Activated CD8-positive, alpha-beta memory T cell treated with anti-CD3 and anti-CD28 coated beads for 24 hours (primary cell): ENCODE measurements at regions not wholly inside any gene's neighbourhood (a gene's known extent, or its start where the extent isn't known, plus 50 kb on each side); places are given as distances from the start of the nearest gene placed in this dataset.
"Not testable (repeated sequence)": the region's sequence is repeated elsewhere in the genome, so short reads cannot be mapped to it uniquely, and the experiment has no call there.

ENCODE experiments used
- DNase-seq: peaks from one replicate; pipeline ENCODE4 v3.0.0-alpha.2; 2020

DNA sequence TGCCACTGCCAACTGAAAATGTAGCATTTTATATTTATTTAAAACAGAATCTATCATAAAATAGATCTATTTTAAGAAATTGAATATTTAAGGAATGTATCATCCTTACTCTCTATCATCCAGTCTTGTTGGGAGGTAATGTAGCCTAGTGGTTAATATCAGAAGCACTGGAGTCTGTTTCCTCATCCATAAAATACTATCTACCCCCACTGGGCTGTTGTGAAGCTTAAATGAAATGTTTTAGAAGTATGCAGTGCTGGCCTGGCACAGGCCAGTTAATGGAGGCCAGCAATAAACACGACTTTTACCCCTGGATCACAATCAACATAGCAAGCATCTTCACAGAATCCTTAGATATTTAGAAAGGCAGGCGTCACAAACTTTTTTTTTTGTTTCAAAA is 188.0 kb downstream of the CAND1 start:
- no peak for DNase-seq

DNA sequence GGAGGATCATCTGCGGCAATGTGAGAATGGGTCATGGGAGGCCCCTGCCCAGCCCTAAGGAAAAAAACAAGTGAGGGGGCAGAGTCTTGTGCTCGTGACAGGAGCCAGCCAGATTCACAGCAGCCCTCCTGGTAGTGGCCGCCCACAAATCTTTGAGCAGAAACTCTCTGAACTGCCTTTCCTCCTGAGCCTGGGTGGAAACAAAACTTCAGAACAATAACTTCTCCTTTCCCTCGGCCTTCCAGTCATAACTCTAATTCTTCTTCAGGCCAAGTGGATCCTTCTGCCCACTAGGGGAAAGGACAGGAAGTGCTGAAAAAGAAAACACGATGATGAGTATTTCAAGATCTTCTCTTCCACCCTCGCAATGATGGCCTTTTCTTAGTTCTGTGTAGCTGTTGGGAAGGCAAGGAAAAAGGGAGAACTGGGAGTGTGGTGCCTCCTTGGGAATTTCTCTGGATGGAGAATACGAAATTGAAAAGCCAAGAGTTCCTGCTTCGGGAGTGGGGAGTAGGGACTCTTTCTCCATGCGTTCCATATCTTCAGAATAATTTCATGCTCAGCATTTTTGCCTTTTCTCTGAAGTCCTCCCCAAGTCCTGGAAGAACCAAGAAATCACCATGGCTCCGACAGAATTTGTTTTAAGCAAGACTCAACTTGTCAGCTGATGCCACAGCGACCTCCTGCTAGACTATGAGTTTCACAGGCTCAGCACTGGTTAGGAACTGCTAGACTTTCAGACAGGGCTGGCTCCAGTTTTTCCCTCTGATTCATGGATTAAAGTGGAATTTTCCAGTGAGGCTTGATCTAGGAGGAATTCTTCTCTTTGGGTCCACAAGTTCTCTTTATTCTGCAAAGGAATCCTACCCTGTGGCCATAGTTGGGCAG is 188.9 kb downstream of the CAND1 start:
- no peak for DNase-seq

DNA sequence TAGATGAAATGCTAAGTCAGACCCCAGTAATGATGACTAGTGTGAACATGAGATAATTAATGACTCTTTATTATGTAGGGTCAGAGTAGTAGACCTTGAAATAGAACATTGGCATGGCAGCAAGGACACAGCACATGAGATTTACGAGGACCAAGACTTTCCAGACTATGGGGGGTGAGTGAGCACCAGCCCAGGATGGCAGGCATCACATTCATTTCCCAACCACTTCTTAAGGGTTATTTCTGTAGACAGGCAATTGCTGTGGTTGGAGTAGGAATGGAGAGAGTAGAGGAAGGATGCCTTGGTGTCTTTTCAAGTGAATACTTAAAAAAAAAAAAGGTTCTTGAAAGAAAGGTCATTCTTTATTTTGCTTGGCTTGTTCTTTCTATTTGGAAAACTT is 189.4 kb upstream of the DYRK2 start:
- DNase-seq, result no peak

DNA sequence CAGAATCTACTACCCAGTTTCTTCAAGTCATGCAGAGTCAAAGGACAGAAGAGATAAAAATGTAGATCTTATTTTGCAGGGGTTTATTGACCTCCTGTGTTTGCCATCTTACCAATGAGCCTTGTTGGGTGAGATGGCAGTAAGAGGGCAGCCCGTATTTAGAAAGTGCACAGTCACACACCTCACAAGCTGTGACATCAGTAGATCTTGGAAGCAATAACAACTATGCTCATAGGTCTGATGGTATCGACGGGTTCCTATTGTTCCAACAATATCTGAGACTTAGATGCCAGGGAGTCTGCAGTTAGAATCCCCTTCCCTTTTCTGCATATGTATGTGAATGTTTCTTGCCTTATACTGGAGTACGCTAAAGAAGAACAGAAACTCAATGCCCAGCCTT is 189.0 kb upstream of the DYRK2 start:
- no peak for DNase-seq

DNA sequence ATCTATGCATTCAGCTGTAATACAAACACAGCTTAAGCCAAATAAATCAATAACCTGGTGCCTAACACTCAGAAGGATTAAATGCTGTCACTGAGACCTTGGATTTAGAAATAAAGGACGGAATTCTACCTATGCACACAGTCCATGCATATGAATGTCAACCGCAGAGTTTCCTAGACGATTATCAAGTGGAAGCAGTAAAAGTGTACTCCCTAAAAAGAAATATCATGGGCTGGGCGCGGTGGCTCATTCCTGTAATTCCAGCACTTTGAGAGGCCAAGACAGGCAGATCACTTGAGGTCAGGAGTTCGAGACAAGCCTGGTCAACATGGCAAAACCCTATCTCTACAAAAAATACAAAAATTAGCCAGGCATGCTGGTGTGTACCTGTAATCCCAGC is 188.2 kb upstream of the DYRK2 start:
- no peak for DNase-seq

DNA sequence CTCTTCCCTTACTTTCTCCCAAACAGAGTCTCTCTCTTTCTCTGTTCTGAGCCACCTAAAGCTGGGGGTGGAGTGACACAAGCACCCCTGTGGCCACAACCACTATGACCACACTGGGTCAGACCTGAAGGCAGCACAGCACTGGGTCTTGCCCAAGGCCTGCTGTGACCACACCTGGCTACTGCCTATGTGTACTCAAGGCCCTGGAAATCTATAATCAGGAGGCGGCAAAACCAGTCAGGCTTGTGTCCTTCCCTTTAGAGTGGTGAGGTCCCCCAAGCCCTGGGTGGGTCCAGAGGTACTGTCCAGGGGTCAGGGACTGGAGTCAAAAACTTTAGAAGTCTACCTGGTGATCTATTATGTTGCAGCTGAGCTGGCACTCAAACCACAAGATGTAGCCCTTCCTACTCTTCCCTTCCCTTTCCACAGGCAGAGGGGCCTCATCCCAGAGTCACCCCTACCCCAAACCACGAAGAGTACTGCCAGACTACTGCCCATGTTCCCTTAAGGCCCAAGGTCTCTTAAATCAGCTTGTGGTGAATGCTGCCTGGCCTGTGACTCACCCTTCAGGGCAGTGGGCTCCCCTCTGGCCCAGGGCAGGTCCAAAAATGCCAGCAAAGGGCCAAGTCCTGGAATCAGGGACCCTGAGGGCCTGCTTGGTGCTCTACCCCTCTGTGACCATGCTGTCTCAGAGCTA is 179.8 kb upstream of the DYRK2 start:
- no peak for DNase-seq

DNA sequence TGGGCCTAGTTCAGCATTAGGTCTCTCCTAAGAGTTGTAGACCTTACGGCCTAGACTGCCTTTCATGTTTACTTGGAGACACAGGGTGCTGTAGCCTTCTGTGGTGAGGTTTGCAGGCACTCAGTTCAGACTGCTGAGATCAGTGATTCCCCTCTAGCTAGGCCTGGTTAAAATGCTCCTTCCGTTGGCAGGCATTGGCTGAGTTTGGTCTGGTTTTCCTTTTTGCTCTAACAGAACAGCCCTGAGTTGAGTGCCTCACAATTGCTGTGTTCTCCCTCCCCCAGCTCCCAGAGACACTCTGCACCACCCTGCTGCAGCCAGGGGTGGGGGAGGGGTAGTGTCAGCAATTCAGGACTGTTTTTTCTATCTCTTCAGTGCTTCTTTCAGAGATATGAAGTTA is 178.9 kb upstream of the DYRK2 start:
- DNase-seq, result no peak

DNA sequence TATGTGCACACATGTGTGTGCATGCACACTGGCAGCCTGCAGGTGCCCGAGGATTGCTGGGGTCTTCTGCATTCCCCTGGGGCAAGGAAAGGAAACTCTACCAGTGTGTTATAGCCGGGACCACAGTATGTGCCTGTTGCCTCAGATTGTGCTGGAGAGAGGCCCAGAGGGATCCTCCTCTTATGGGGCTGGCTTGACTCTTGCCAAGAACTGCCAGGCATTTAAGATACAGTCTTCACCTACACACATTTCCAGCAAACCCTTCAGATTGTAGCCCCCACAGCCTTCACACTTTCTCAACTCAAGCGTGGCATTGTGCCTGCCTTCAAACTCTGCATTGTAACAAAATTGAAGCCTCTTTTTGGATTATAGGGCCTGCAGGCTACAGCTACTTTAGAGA is 176.7 kb upstream of the DYRK2 start:
- no peak for DNase-seq

DNA sequence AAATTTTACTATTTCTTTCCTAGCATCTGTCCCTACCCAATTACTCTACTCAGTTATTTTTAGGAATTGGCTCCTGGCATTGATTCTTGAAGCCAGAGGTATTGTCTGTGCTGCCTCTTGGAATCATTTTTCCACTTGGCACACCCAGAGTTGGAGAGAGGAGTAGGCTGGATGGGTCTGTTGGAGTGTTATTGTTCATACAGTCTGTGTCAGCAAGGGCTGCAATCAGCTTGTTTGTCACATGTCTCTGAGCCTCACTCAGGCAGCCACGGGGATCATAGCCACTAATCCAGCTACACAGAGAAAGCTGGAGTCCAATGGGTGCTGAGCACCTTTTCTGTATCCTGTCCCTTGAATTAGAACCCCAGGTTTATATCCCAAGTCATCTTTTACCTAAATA is 176.0 kb upstream of the DYRK2 start:
- no peak for DNase-seq

DNA sequence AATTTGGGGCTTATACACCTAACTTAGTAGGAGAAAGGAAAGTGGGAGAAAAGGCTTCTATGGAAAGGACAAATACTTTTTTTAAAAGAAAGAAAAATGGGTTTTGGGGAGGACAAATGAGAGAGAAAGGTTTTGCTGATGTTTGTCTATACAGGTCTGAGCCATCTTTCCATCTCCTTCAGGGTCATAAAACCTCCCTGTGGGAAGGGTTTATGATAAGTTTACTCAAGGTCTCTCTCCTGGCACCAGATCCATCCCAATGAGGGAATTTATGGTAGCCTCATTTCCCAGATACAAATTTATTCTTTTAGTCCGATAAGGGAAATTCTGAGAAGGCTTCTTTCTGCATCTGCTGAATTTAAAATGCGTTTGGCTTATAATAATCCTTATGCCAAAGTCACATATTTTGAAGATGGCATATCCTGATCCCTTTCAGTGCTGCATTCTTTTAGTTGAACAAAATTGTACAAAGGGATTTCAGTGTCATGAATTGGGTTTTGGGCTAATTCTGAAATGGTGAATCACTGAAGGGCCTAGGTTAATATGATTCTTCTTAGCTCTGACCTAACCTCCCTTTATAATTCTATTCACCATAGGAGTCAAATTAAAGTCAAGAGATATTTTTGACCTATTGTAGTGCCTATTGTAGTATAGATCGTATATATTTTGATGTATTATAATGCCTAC is 173.5 kb upstream of the DYRK2 start:
- DNase-seq, result no peak

DNA sequence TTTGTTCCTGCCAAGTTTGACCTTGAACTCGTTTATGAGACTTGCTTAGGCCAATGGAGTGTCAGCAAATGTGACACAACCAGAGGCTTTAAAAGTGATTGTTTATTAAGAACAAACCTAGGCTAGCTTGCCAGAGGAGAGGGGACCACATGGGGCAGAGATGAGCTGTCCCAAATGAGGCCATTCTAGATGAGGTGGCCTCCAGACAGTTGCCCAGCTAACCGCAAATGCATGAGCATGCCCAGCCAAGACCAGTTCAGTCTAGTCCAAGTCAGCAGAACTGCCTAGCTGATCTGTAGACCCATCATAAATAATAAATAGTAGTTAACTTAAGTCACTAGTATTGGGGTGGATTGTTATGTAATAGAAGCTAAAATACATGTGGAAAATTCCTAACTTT is 172.8 kb upstream of the DYRK2 start:
- no peak for DNase-seq

DNA sequence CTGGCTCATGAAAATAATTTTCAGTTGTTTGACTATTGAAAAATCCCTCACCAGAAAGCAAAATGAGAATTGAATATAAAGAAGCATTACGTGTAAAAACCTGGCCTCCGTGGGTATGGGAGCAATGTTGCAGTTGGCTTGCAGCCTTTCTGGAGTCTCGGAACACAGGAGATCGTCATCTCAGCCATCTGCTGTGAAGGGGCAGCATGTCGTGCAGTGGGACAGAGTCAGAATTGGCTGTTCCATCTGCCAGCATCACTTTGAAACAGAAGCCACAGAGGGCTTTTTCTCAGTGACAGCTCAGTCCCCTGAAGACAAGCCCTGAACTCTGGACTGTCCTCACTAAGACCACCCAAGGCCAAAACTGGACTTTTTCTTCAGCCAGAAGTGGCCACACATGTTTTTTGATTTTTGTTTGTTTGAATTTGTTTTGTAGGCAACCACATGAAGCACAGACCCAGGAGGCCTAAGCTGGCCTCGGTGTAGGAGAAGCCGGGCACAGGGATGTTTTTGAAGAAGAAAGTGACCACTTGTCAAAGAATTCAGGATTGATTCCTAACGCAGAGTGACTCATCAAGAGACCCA is 170.8 kb upstream of the DYRK2 start:
- no peak for DNase-seq

DNA sequence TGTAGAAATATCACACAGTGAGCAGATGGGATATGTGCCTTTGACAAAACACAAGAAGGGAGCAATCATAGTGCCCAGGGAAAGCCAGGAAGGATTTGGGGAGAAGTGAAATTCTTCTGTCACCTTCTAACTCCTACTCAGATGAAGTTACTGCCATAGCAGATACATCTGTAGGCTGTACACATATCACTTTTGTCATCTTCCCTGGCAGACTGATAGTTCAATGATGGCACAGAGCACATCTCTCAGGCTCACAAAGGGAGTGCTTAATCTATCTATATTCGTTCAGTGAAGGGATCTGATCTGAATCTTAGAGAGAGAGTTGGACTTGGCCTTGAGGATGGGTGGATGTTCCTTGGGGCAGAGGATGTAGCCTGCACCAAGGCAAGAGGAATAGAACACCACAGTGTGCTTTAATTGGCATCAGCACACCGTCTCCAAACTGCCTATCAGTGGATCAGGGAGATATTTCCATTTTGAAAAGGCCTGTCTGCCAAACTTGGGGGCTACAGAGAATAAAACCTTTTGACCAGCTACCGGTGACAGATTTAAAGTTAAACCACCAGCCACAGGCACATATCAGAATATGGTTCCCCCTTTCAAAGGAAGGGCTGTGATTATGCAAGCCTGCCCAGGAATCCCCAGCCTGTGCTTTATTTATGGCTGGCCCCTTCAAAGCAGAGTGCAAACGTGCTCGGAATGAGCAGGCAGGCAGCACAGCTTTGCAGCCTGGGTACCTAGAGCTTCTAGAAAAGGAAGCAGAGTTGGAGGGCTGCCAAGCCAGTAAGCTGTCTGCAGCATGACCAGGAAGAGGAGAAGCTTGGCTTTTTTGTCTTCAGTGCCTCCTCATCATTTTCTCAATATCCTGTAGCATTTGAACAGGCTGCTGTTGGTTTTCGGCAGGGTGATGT is 165.5 kb upstream of the DYRK2 start:
- DNase-seq, result peak; percentile 77

DNA sequence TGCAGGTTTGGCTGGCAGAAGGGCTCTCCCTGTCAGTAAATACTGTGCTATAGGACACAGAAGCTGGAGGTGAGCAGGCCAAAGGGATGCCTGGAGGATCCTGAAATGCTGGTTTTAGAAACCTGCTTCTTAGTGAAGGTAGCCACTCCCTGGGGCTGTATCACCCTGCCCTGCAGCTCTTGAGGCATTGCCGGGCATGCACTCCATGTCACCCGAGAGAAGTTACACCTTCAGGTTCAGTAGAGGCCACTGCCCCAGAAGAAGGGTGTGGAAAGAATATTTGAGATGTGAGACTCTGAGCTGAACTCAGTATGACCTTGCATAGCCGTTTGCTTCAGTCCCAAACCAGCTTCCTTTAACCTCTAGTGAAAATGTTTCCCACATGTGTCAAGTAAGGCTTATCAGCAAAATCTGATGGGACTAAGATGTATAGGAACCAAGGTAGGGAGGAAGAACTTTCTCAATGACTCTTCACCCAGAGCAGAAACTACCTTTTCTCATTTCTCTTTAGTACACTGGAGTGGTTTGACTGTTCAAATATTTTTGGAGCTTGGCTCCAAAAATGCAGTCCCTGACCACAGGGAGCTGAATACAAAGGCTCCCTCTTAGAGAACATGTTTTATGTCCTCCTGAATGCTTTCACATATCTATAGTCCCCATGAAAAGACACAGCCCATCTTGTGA is 164.5 kb upstream of the DYRK2 start:
- no peak for DNase-seq

DNA sequence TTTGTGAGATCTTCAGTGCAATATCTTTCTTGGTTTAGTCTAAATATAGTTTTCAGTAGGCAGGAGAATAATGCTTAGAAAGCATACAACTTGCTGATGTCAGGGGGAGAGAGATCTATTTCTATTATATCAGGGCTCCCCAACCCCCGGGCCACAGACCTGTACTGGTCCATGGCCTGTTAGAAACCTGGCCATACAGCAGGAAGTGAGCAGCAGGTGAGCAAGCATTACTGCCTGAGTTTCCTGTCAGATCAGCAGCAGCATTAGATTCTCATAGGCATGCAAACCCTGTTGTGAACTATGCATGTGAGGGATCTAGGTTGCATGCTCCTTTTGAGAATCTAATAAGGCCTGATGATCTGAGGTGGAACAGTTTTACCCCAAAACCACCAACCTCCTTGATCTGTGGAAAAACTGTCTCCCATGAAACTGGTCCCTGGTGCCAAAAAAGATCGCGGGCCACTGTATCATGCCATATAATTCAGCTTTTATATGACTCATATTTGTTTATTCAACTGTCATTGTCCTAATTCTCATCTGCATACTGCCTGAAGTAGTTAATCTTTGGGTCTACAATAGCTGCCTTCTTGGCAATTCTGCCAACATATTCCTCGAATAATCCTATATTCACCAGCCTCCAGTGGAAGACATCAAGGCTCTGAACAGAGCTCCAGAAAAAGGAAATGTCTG is 163.6 kb upstream of the DYRK2 start:
- DNase-seq, result no peak

DNA sequence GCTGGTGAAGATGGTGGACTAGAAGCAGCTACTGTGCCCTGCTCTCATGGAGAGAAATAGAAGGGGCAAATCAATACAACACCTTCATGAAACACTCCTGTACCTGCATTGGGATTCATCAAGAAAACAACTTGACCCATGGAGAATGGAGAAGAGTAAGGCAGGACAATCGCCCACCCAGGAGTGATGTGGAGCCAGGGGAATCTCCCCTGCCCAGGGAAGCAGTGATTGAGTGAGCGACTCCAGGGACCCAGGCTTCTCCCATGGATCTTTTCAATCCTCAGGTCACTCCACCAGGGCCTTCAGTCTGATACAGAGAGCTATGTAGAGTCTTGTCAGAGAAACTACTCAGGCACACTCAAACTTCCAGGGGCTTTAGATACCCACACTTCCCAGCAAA is 161.9 kb upstream of the DYRK2 start:
- DNase-seq, result no peak

DNA sequence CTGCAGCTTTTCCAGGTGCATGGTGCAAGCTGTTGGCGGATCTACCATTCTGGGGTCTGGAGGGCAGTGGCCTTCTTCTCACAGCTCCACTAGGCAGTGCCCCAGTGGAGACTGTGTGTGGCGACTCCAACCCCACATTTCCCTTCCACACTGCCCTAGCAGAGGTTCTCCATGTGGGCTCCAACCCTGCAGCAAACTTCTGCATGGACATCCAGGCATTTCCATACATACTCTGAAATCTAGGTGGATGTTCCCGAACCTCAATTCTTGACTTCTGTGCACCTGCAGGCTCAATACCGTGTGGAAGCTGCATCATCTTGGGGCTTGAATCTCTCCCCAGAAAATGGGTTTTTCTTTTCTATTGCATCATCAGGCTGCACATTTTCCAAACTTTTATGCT is 160.2 kb upstream of the DYRK2 start:
- not testable (repeated sequence) for DNase-seq

DNA sequence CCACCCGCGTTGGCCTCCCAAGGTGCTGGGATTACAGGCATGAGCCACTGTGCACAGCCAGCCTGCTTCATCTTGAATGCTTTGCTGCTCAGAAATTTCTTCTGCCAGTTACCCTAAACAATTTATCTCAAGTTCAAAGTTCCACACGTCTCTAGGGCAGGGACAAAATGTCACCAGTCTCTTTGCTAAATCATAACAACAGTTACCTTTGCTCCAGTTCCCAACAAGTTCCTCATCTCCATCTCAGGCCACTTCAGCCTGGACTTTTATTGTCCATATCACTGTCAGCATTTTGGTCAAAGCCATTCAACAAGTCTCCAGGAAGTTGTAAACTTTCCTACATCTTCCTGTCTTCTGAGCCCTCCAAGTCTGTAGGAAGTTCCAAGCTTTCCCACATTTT is 159.5 kb upstream of the DYRK2 start:
- DNase-seq, result no peak

DNA sequence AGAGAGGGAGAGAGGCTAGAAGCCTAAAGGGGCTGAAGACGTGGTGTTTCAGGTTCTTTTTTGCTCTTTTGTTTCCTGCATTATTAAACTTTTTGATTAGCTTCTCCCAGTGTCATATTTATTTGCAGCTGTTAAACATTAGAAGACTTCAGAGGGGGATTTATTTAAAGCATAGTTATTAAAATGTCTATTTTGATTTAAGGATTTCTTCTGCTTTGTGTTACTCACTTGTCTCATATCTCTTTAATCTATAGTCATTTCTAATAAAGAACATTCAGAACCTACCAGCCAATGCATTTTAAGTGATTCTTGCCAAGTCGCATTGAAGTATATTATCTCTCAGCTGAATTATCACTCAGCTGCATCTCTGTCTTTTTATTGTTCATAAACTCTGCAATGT is 152.0 kb upstream of the DYRK2 start:
- DNase-seq, result no peak

DNA sequence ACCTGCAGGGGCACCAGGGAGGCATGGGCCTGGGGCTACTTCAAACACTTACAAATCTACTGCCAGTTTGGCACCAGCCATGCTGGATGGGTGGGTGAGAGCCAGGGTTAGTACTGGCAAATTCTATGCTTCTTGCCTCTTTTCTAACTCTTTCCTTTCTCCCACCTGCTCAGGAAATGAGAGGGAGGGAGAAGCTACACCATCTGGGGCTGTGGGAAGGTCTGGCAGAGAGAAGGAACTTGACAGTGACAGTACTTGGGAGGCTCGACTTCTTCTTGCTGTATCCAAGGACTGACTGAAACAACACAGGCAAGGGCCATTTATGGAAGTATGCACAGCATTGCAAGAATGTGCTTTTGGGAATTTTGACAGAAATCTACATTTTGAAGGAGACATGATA is 149.6 kb upstream of the DYRK2 start:
- DNase-seq, result no peak

DNA sequence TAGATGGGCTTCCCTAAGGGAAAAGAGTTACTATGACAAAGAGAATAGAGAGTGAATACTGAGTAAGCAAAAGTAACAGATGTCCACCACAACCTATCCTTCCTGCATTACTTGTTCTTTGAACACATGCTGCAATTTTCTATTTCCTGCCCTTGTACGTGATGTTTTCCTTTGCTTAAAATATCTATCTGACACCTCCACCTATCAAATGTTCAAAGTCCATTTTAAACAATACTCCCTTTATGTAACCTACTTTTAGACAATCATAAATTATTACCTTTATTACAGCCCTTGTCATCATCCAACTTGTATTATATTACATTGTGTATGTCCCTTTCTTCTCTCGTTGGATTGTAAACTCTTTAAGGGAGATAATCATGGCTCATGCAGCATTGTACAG is 147.2 kb upstream of the DYRK2 start:
- no peak for DNase-seq
